Hepatocyte (in vitro differentiated cells): ENCODE measurements at regions not wholly inside any gene's neighbourhood (a gene's known extent, or its start where the extent isn't known, plus 50 kb on each side); places are given as distances from the start of the nearest gene placed in this dataset. TPM values are rescaled to one million over a fixed set of nuclear protein-coding genes. Genes with fewer than 3 reads are reported as not detected.

Source experiments
- DNase-seq: peaks from one replicate; pipeline ENCODE4 v3.0.0-alpha.2; 2016; ENCODE audit warnings: low spot score
- H2AFZ ChIP-seq: fragments of 200-600 bp; sonication (generic); 2 replicates; pipeline ENCODE4 v1.6.0; 2016; ENCODE audit warnings: antibody characterized with exemption, mild to moderate bottlenecking
- H3K27ac ChIP-seq: fragments of 200-600 bp; sonication (generic); 2 replicates; pipeline ENCODE4 v1.5.1; 2016; ENCODE audit warnings: mild to moderate bottlenecking
- H3K27me3 ChIP-seq: fragments of 200-600 bp; sonication (generic); 2 replicates; pipeline ENCODE4 v1.6.1; 2016
- H3K36me3 ChIP-seq: fragments of 200-600 bp; sonication (generic); replicated peaks from 2 replicates; pipeline ENCODE4 v1.5.1; 2016; ENCODE audit warnings: low read depth; ENCODE audit not compliant: insufficient read depth
- H3K4me1 ChIP-seq: fragments of 200-600 bp; sonication (generic); 2 replicates; pipeline ENCODE4 v1.5.1; 2016; ENCODE audit warnings: mild to moderate bottlenecking, moderate library complexity; ENCODE audit not compliant: insufficient read depth
- H3K4me2 ChIP-seq: fragments of 200-600 bp; sonication (generic); 2 replicates; pipeline ENCODE4 v1.6.0; 2016
- H3K4me3 ChIP-seq: fragments of 200-600 bp; sonication (generic); 2 replicates; pipeline ENCODE4 v1.5.1; 2016; ENCODE audit warnings: mild to moderate bottlenecking
- H3K79me2 ChIP-seq: fragments of 200-600 bp; sonication (generic); 2 replicates; pipeline ENCODE4 v1.6.0; 2017; ENCODE audit warnings: mild to moderate bottlenecking
- H3K9me2 ChIP-seq: fragments of 200-600 bp; sonication (generic); replicated peaks from 2 replicates; pipeline ENCODE4 v1.6.0; 2017; ENCODE audit warnings: mild to moderate bottlenecking; ENCODE audit not compliant: insufficient read depth
- H3K9me3 ChIP-seq: fragments of 200-600 bp; sonication (generic); 2 replicates; pipeline ENCODE4 v1.5.1; 2016; ENCODE audit warnings: low read depth, mild to moderate bottlenecking
- H4K20me1 ChIP-seq: fragments of 200-600 bp; sonication (generic); 2 replicates; pipeline ENCODE4 v1.6.0; 2016; ENCODE audit warnings: mild to moderate bottlenecking; ENCODE audit not compliant: insufficient read depth, poor library complexity, severe bottlenecking
- CTCF ChIP-seq: fragments of 200-600 bp; sonication (generic); IDR thresholded peaks from 2 replicates; pipeline ENCODE4 v1.5.1; 2016; ENCODE audit warnings: antibody characterized with exemption, mild to moderate bottlenecking; ENCODE audit not compliant: poor library complexity
- EZH2 ChIP-seq: fragments of 200-600 bp; sonication (generic); IDR thresholded peaks from 2 replicates; pipeline ENCODE4 v1.6.1; 2016; ENCODE audit warnings: antibody characterized with exemption, mild to moderate bottlenecking, borderline replicate concordance
- EZH2phosphoT487 ChIP-seq: fragments of 200-600 bp; sonication (generic); IDR thresholded peaks from one replicate; pipeline ENCODE4 v1.6.1; 2018; ENCODE audit warnings: antibody characterized with exemption, mild to moderate bottlenecking, low read depth, moderate library complexity; ENCODE audit not compliant: unreplicated experiment, severe bottlenecking
- WGBS: methylation state at CpG from one replicate; pipeline ENCODE4 v1.1.6; 2016; ENCODE audit warnings: low lambda C conversion rate; ENCODE audit errors: missing lambda C conversion rate; 5-methylcytosine and 5-hydroxymethylcytosine counted together
- small RNA-seq: library from RNA; depleted of rRNA; stranded (forward); fragments of <200 nt; gene quantifications from one replicate; pipeline ENCODE3, GENCODE V24; 2014

GRCh38 chr13:67283637-67284036, 53.5 kb upstream of the PCDH9 start:
- no peak overlapping the region for H3K4me2 ChIP-seq
- H3K4me3 ChIP-seq = no peak overlapping the region
- H3K9me3 ChIP-seq = no peaks in the 10 kb centered on the region
- H3K9me2 ChIP-seq = no peaks in the 10 kb centered on the region
- no peaks in the 10 kb centered on the region for H3K79me2 ChIP-seq
- H3K27ac ChIP-seq = peak overlapping the region; percentile 51
- H3K27me3 ChIP-seq = no peaks in the 10 kb centered on the region
- no peaks in the 10 kb centered on the region for H4K20me1 ChIP-seq
- DNase-seq = peak; percentile 49
- no peaks in the 10 kb centered on the region for H3K4me1 ChIP-seq
- no peak overlapping the region for H2AFZ ChIP-seq
- H3K36me3 ChIP-seq = no peaks in the 10 kb centered on the region
- WGBS = 61% methylated on average over 2 of the region's 2 CpGs
- TF ChIP-seq EZH2 (no peak), EZH2phosphoT487 (no peak), CTCF (no peak)

- no peaks in the 10 kb centered on the region for H3K36me3 ChIP-seq
- no peaks in the 10 kb centered on the region for H3K9me2 ChIP-seq
- no peak for DNase-seq
- WGBS = 63% methylated on average over 2 of the region's 2 CpGs
- no peaks in the 10 kb centered on the region for H4K20me1 ChIP-seq
- no peak overlapping the region for H3K4me3 ChIP-seq
- TF ChIP-seq EZH2 (no peak), EZH2phosphoT487 (no peak), CTCF (no peak)
- no peaks in the 10 kb centered on the region for H3K27me3 ChIP-seq
- H3K9me3 ChIP-seq = no peaks in the 10 kb centered on the region
- H3K4me1 ChIP-seq = no peaks in the 10 kb centered on the region
- H3K4me2 ChIP-seq = no peak overlapping the region
- no peak overlapping the region for H2AFZ ChIP-seq
- no peak overlapping the region for H3K27ac ChIP-seq
- no peaks in the 10 kb centered on the region for H3K79me2 ChIP-seq
These were observed 51.3 kb upstream of the PCDH9 start for GRCh38 chr13:67281466-67281865.

Small RNA genes in the stretch of these regions (small RNA-seq; reads per million reads assigned to genes)
- gene RN7SL761P (not detected), gene RPL37P21 (not detected), gene RPS3AP52 (not detected), gene SNRPFP3 (not detected)
